Breast epithelium (tissue), 3 donors: ENCODE measurements at regions not wholly inside any gene's neighbourhood (a gene's known extent, or its start where the extent isn't known, plus 50 kb on each side); places are given as distances from the start of the nearest gene placed in this dataset.

Experiments used
- CTCF ChIP-seq, 3 donors: fragments of 450-650 bp; IDR thresholded peaks; one replicate each; pipeline ENCODE4 v1.5.1; 2016 to 2017; ENCODE audit warnings: antibody characterized with exemption in 3 of 3, mild to moderate bottlenecking in 3 of 3, moderate library complexity in 3 of 3
- POLR2A ChIP-seq: fragments of 450-650 bp; IDR thresholded peaks from one replicate; pipeline ENCODE4 v1.6.1; 2016; ENCODE audit warnings: antibody characterized with exemption, mild to moderate bottlenecking, moderate library complexity
- POLR2AphosphoS5 ChIP-seq, 3 donors: sonication (generic); formaldehyde crosslinking; IDR thresholded peaks; one replicate each; pipeline ENCODE4 v1.6.1; 2017; ENCODE audit warnings: antibody characterized with exemption in 3 of 3

GRCh38 chr3:66103729-66104128 lies 65.0 kb upstream of the MAGI1 start:
- TF ChIP-seq POLR2A (no peak), CTCF (IDR thresholded peaks at IDR 0.05) (no peak), POLR2AphosphoS5 (IDR thresholded peaks at IDR 0.05) (no peak)
